ENCODE measurements at regions not wholly inside any gene's neighbourhood (a gene's known extent, or its start where the extent isn't known, plus 50 kb on each side); places are given as distances from the start of the nearest gene placed in this dataset.

DNA sequence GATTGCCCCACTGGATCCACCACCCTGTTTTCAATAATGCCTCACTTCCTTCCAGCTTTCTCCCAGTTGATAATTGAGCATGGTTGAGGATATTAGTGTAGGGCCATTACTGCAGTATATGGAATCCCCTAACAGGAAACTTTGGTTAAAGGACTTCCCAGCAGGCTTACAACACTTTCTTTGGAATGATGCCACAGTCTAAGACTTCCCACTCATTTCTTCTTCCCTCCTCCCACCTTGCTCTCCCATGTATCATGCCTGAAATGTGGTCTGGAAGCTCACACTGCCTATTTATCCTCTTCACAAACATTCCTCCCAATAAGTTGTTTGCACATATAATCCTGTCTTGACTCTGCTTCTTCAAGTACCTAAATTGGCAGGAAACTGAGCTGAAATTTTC is 863.3 kb downstream of the CENPC start:
- TF ChIP-seq NFIC (IDR thresholded peaks at IDR 0.05) = no peak
- no peak for TF ChIP-seq CEBPB (IDR thresholded peaks at IDR 0.05)
- no peak for TF ChIP-seq RAD21 (IDR thresholded peaks at IDR 0.05; ENCODE audit: low read depth)
- no peak for TF ChIP-seq EP300 (IDR thresholded peaks at IDR 0.05; ENCODE audit: borderline replicate concordance)
- no peak for TF ChIP-seq YY1 (IDR thresholded peaks at IDR 0.05; ENCODE audit: low read depth)
- TF ChIP-seq, protein P1, sequence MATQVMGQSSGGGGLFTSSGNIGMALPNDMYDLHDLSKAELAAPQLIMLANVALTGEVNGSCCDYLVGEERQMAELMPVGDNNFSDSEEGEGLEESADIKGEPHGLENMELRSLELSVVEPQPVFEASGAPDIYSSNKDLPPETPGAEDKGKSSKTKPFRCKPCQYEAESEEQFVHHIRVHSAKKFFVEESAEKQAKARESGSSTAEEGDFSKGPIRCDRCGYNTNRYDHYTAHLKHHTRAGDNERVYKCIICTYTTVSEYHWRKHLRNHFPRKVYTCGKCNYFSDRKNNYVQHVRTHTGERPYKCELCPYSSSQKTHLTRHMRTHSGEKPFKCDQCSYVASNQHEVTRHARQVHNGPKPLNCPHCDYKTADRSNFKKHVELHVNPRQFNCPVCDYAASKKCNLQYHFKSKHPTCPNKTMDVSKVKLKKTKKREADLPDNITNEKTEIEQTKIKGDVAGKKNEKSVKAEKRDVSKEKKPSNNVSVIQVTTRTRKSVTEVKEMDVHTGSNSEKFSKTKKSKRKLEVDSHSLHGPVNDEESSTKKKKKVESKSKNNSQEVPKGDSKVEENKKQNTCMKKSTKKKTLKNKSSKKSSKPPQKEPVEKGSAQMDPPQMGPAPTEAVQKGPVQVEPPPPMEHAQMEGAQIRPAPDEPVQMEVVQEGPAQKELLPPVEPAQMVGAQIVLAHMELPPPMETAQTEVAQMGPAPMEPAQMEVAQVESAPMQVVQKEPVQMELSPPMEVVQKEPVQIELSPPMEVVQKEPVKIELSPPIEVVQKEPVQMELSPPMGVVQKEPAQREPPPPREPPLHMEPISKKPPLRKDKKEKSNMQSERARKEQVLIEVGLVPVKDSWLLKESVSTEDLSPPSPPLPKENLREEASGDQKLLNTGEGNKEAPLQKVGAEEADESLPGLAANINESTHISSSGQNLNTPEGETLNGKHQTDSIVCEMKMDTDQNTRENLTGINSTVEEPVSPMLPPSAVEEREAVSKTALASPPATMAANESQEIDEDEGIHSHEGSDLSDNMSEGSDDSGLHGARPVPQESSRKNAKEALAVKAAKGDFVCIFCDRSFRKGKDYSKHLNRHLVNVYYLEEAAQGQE (IDR thresholded peaks at IDR 0.05; ENCODE audit: low read depth) = no peak
- TF ChIP-seq FOXM1 (IDR thresholded peaks at IDR 0.05; ENCODE audit: borderline replicate concordance, low read depth) = no peak
- TF ChIP-seq TEAD4 (IDR thresholded peaks at IDR 0.05) = no peak
- TF ChIP-seq ZBTB7A (IDR thresholded peaks at IDR 0.05; ENCODE audit: low read depth) = no peak
- no peak for TF ChIP-seq TAF1 (IDR thresholded peaks at IDR 0.05; ENCODE audit: low read depth)
- TF ChIP-seq, protein P2, sequence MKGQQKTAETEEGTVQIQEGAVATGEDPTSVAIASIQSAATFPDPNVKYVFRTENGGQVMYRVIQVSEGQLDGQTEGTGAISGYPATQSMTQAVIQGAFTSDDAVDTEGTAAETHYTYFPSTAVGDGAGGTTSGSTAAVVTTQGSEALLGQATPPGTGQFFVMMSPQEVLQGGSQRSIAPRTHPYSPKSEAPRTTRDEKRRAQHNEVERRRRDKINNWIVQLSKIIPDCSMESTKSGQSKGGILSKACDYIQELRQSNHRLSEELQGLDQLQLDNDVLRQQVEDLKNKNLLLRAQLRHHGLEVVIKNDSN (IDR thresholded peaks at IDR 0.05) = no peak
- TF ChIP-seq CREB1 (IDR thresholded peaks at IDR 0.05; ENCODE audit: low read depth) = no peak
